Esophagus muscularis mucosa (tissue), 4 donors: ENCODE measurements at regions not wholly inside any gene's neighbourhood (a gene's known extent, or its start where the extent isn't known, plus 50 kb on each side); places are given as distances from the start of the nearest gene placed in this dataset.

Experiments
- DNase-seq: peaks from one replicate; pipeline ENCODE4 v3.0.0-alpha.2; 2017; ENCODE audit errors: extremely low spot score
- H3K27ac ChIP-seq, 4 donors: fragments of 200-600 bp; sonication (generic); replicated peaks in 1 of 4; 1 replicate in 3 of 4; 2 replicates in 1 of 4; pipeline ENCODE4 v1.5.1; 2016 to 2019; ENCODE audit warnings: mild to moderate bottlenecking in 1 of 4
- H3K27me3 ChIP-seq, 4 donors: fragments of 200-600 bp; sonication (generic); one replicate each; pipeline versions ENCODE4 v1.5.1 to v1.6.0; 2016 to 2019
- H3K36me3 ChIP-seq, 4 donors: fragments of 200-600 bp; sonication (generic); one replicate each; pipeline ENCODE4 v1.5.1; 2016 to 2019
- H3K4me1 ChIP-seq, 4 donors: fragments of 200-600 bp; sonication (generic); one replicate each; pipeline ENCODE4 v1.5.1; 2016 to 2019
- H3K4me3 ChIP-seq, 4 donors: fragments of 200-600 bp; sonication (generic); 1 replicate in 2 of 4; 2 replicates in 2 of 4; pipeline ENCODE4 v1.5.1; 2016 to 2019; ENCODE audit warnings: mild to moderate bottlenecking in 4 of 4, moderate library complexity in 1 of 4
- H3K9me3 ChIP-seq, 4 donors: fragments of 200-600 bp; sonication (generic); 1 replicate in 3 of 4; 2 replicates in 1 of 4; pipeline ENCODE4 v1.5.1; 2016 to 2019
- EP300 ChIP-seq: sonication (generic); formaldehyde crosslinking; IDR thresholded peaks from one replicate; pipeline ENCODE4 v1.6.1; 2017; ENCODE audit warnings: antibody characterized with exemption
- POLR2A ChIP-seq: fragments of 450-650 bp; IDR thresholded peaks from one replicate; pipeline ENCODE4 v1.6.1; 2017; ENCODE audit warnings: antibody characterized with exemption, moderate library complexity, mild to moderate bottlenecking, low read depth
- POLR2AphosphoS5 ChIP-seq, 2 donors: sonication (generic); formaldehyde crosslinking; IDR thresholded peaks; one replicate each; pipeline ENCODE4 v1.6.1; 2017; ENCODE audit warnings: antibody characterized with exemption in 2 of 2
- WGBS: methylation state at CpG from one replicate; pipeline ENCODE4 v1.1.5; 2018; 5-methylcytosine and 5-hydroxymethylcytosine counted together
- intact Hi-C: fragments of 100-400 bp; cut with DNase I; formaldehyde crosslinking; loops from one replicate; pipeline ENCODE4 v1.15.1; 2023
- TF ChIP-seq, protein P1 (sequence below), 3 experiments: fragments of 200-600 bp in 2 of 3; fragments of 450-650 bp in 1 of 3; sonication (generic) in 2 of 3; IDR thresholded peaks; one replicate each; pipeline ENCODE4 v1.5.1; 2017 to 2019; ENCODE audit warnings: antibody characterized with exemption in 3 of 3, mild to moderate bottlenecking in 2 of 3, moderate library complexity in 1 of 3

DNA sequence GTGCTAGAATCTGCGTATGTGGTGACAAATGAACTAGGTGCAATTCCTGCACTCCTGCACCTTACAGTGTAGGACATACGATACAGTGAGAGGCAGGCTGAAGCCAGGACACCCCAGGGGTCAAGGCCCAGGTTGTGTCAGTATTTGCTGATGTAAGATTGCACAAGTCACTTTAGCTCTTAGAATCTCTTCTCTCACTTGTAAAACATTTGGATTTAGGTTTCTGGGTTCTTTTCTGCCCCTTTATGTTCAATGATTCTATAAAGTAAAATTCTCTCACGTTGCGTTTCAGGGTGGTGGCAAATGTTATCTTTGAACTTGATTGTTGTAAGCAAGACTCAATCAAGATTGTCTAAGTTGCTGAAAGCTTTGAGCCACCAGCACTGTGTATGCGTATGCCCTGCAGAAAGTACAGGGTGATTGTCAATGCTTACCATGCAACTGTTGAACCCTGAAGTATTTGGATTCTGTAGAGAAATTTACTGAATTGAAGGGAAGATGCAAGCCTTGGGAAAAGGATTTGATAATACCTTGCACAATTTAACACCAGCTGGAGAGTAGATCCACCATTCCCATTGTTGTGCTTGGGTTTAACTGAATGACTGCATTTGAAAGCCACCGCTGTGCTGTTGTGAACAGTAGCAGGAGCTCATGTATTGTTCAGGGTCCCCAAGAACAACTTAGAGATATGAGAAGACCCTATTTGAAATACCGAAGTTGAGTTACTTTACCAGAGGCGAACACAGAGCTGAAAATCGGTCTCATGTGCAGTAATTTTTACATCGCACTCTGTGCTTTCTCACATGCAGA lies 106.1 kb upstream of the CITED2 start:
- no peak overlapping the region for H3K4me3 ChIP-seq
- no peak for DNase-seq
- no peaks in the 10 kb centered on the region for H3K36me3 ChIP-seq
- TF ChIP-seq EP300, result no peak
- TF ChIP-seq POLR2A, result no peak
- TF ChIP-seq, protein P1, sequence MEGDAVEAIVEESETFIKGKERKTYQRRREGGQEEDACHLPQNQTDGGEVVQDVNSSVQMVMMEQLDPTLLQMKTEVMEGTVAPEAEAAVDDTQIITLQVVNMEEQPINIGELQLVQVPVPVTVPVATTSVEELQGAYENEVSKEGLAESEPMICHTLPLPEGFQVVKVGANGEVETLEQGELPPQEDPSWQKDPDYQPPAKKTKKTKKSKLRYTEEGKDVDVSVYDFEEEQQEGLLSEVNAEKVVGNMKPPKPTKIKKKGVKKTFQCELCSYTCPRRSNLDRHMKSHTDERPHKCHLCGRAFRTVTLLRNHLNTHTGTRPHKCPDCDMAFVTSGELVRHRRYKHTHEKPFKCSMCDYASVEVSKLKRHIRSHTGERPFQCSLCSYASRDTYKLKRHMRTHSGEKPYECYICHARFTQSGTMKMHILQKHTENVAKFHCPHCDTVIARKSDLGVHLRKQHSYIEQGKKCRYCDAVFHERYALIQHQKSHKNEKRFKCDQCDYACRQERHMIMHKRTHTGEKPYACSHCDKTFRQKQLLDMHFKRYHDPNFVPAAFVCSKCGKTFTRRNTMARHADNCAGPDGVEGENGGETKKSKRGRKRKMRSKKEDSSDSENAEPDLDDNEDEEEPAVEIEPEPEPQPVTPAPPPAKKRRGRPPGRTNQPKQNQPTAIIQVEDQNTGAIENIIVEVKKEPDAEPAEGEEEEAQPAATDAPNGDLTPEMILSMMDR (IDR thresholded peaks at IDR 0.05), result no peak
- no peak for TF ChIP-seq POLR2AphosphoS5 (IDR thresholded peaks at IDR 0.05)
- intact Hi-C loops, result no loop called here
- no peaks in the 10 kb centered on the region for H3K9me3 ChIP-seq
- H3K27me3 ChIP-seq, result no peaks in the 10 kb centered on the region
- H3K4me1 ChIP-seq, result peaks cover 0 to 4% (median 3%) of the 10 kb centered on the region in 4 donors
- no peak overlapping the region for H3K27ac ChIP-seq
- WGBS, result 86% methylated on average over 10 of the region's 10 CpGs

DNA sequence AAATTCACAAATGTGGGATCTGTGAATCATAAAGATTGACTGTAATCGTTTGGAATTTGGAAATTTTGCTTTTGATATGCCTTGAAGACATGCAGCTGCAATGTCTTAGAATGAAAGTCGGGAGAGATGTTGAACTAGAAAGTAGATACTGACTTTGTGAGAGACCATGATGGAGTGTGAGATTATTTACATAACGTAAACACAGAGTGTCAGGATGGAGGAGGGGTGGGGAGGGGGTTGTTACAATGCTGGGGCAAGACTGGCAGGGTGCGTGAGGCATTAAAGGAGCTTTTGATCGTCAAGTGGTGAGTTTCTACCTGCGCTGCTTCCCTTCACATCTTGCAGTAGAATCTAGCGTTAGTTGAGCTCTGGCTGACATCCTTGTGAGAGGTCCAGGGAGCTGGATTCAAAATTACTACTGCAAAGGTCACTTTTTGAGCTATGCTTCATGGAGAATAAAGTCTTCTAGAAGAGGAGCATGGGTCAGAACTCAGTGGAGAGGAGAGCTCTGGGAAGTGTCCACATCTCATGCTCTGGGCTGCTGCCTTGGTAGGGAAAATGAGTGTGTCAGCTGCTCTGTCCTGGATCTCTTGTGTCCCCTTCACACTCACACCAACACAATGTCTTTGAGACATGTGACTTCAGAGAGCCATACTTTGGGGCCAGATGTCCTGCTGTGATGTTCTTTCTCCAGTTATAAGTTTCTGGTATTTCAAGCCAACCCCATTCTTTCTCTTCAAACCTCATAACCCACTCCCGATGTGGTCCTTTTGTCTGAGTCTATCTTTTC lies 105.2 kb upstream of the CITED2 start:
- intact Hi-C loops, result no loop called here
- TF ChIP-seq, protein P1 (IDR thresholded peaks at IDR 0.05), result no peak
- TF ChIP-seq EP300, result no peak
- no peak for TF ChIP-seq POLR2A
- no peak for TF ChIP-seq POLR2AphosphoS5 (IDR thresholded peaks at IDR 0.05)

DNA sequence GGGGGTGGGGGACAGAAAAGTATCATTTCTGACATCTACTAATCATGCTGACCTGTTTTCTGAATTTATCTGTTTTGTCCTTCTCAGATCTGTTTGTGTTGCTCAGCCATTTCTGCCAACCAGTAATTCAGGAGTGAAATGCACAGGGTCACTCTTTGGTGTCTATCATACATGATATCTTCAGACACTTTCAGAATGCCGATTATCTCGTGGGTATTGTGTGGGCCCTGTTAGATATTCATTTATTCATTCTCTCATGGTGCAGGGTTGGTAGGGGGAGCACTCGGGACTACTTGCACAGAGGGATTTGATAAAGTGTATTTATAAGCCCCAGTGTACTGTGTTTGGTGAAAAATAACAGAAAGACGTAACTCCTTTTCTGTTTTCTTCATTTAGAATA lies 101.2 kb upstream of the CITED2 start:
- TF ChIP-seq POLR2AphosphoS5 (IDR thresholded peaks at IDR 0.05), result no peak
- TF ChIP-seq EP300, result no peak
- TF ChIP-seq POLR2A, result no peak
- Histone ChIP-seq H3K9me3 (no peaks in the 10 kb centered on the region), H3K4me3 (no peak overlapping the region), H3K27ac (no peak overlapping the region), H3K4me1 (peaks cover 10 to 35% (median 31%) of the 10 kb centered on the region in 4 donors), H3K27me3 (no peaks in the 10 kb centered on the region), H3K36me3 (no peaks in the 10 kb centered on the region)
- intact Hi-C loops, result no loop called here
- 85% methylated on average over 4 of the region's 4 CpGs for WGBS
- no peak for DNase-seq

More for the DNA sequence above, 105.2 kb upstream of the CITED2 start:
- no peak overlapping the region for H3K27ac ChIP-seq
- WGBS, result 80% methylated on average over 8 of the region's 8 CpGs
- no peaks in the 10 kb centered on the region for H3K27me3 ChIP-seq
- no peak for DNase-seq
- H3K4me3 ChIP-seq, result no peak overlapping the region
- no peaks in the 10 kb centered on the region for H3K9me3 ChIP-seq
- H3K36me3 ChIP-seq, result no peaks in the 10 kb centered on the region
- peaks cover 0 to 10% (median 7%) of the 10 kb centered on the region in 4 donors for H3K4me1 ChIP-seq

DNA sequence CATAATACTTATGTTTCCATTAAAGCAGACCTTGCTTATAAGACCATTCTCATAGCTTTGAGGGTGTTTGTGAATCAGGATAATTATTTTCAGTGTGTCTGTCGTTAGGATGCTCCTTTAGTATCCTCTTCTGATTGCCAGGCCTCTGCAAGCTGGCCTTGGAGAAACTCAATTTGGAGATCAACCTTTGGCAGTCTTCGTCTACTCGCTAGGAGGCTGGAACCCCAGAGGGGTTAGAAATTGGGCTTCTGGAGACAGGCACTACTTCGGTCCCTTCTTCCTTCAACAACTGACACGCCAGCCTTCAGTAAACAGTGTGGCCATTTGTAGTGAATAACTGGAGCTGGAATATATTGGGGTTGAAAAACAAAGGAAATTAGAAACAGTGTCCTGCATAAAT lies 100.8 kb upstream of the CITED2 start:
- DNase-seq, result no peak
- 86% methylated on average over 5 of the region's 5 CpGs for WGBS
- intact Hi-C loops, result no loop called here
- Histone ChIP-seq H3K27ac (peak overlapping the region in 2 of 4 donors; percentile 62 to 70), H3K4me3 (no peak overlapping the region), H3K4me1 (peaks cover 10 to 35% (median 31%) of the 10 kb centered on the region in 4 donors), H3K27me3 (no peaks in the 10 kb centered on the region), H3K9me3 (no peaks in the 10 kb centered on the region), H3K36me3 (no peaks in the 10 kb centered on the region)
- TF ChIP-seq, protein P1 (IDR thresholded peaks at IDR 0.05), result no peak
- no peak for TF ChIP-seq POLR2A
- no peak for TF ChIP-seq POLR2AphosphoS5 (IDR thresholded peaks at IDR 0.05)
- TF ChIP-seq EP300, result no peak
